Upper lobe of left lung (tissue), 4 donors: ENCODE measurements at regions not wholly inside any gene's neighbourhood (a gene's known extent, or its start where the extent isn't known, plus 50 kb on each side); places are given as distances from the start of the nearest gene placed in this dataset.

Experiments
- EP300 ChIP-seq, 4 donors: sonication (generic); formaldehyde crosslinking; IDR thresholded peaks; one replicate each; pipeline ENCODE4 v1.5.1; 2017; ENCODE audit warnings: antibody characterized with exemption in 4 of 4, control low read depth in 2 of 4
- POLR2A ChIP-seq, 4 donors: fragments of 450-650 bp; IDR thresholded peaks; one replicate each; pipeline ENCODE4 v1.5.1; 2016 to 2017; ENCODE audit warnings: antibody characterized with exemption in 4 of 4, mild to moderate bottlenecking in 2 of 4
- POLR2AphosphoS5 ChIP-seq, 2 donors: sonication (generic); formaldehyde crosslinking; IDR thresholded peaks; one replicate each; pipeline ENCODE4 v1.5.1; 2017; ENCODE audit warnings: antibody characterized with exemption in 2 of 2
- TF ChIP-seq, protein P1 (sequence below), 6 experiments: fragments of 450-650 bp in 4 of 6; fragments of 200-600 bp in 2 of 6; sonication (generic) in 2 of 6; IDR thresholded peaks; one replicate each; pipeline ENCODE4 v1.5.1; 2016 to 2019; ENCODE audit warnings: antibody characterized with exemption in 6 of 6

- TF ChIP-seq, protein P1, sequence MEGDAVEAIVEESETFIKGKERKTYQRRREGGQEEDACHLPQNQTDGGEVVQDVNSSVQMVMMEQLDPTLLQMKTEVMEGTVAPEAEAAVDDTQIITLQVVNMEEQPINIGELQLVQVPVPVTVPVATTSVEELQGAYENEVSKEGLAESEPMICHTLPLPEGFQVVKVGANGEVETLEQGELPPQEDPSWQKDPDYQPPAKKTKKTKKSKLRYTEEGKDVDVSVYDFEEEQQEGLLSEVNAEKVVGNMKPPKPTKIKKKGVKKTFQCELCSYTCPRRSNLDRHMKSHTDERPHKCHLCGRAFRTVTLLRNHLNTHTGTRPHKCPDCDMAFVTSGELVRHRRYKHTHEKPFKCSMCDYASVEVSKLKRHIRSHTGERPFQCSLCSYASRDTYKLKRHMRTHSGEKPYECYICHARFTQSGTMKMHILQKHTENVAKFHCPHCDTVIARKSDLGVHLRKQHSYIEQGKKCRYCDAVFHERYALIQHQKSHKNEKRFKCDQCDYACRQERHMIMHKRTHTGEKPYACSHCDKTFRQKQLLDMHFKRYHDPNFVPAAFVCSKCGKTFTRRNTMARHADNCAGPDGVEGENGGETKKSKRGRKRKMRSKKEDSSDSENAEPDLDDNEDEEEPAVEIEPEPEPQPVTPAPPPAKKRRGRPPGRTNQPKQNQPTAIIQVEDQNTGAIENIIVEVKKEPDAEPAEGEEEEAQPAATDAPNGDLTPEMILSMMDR (IDR thresholded peaks at IDR 0.05), result no peak
- TF ChIP-seq EP300 (IDR thresholded peaks at IDR 0.05), result no peak
- TF ChIP-seq POLR2A (IDR thresholded peaks at IDR 0.05), result no peak
- TF ChIP-seq POLR2AphosphoS5 (IDR thresholded peaks at IDR 0.05), result no peak
These were observed 333.7 kb upstream of the KLF3 start for GRCh38 chr4:38330321-38330720.
